ENCODE measurements at regions not wholly inside any gene's neighbourhood (a gene's known extent, or its start where the extent isn't known, plus 50 kb on each side); places are given as distances from the start of the nearest gene placed in this dataset.
A peak's percentile ranks its signal among the peaks of the same experiment; 100 is the strongest.

GRCh38 chr2:129004485-129004884, 685.8 kb upstream of the HS6ST1 start:
- Histone ChIP-seq H3K4me1 (no peaks in the 10 kb centered on the region), H3K27me3 (no peaks in the 10 kb centered on the region), H3K36me3 (replicated peaks in 1 of 2; ENCODE audit: insufficient read depth in 1 of 2, low read depth in 2 of 2) (no peaks in the 10 kb centered on the region), H3K27ac (no peak overlapping the region), H3K9me3 (no peaks in the 10 kb centered on the region), H3K4me3 (no peak overlapping the region)
- TF ChIP-seq CTCF (IDR thresholded peaks at IDR 0.05): no peak
- no peak for TF ChIP-seq POLR2A (IDR thresholded peaks at IDR 0.05)
- WGBS, 2 donors: 77 to 86% methylated on average over 5 of the region's 5 CpGs
- intact Hi-C loops (cut with DNase I): no loop called here
- ATAC-seq (no peak), DNase-seq (no peak)

GRCh38 chr2:129004940-129005490, 686.3 kb upstream of the HS6ST1 start:
- WGBS, 2 donors: 86 to 87% methylated on average over 2 to 4 of the region's 4 CpGs
- H3K4me1 ChIP-seq: no peaks in the 10 kb centered on the region
- ATAC-seq (no peak), DNase-seq (no peak)
- H3K36me3 ChIP-seq (replicated peaks in 1 of 2; ENCODE audit: insufficient read depth in 1 of 2, low read depth in 2 of 2): no peaks in the 10 kb centered on the region
- H3K4me3 ChIP-seq: no peak overlapping the region
- no peaks in the 10 kb centered on the region for H3K27me3 ChIP-seq
- H3K9me3 ChIP-seq: no peaks in the 10 kb centered on the region
- TF ChIP-seq CTCF (IDR thresholded peaks at IDR 0.05): no peak
- TF ChIP-seq POLR2A (IDR thresholded peaks at IDR 0.05): no peak
- no peak overlapping the region for H3K27ac ChIP-seq
- intact Hi-C loops (cut with DNase I): no loop called here

DNA sequence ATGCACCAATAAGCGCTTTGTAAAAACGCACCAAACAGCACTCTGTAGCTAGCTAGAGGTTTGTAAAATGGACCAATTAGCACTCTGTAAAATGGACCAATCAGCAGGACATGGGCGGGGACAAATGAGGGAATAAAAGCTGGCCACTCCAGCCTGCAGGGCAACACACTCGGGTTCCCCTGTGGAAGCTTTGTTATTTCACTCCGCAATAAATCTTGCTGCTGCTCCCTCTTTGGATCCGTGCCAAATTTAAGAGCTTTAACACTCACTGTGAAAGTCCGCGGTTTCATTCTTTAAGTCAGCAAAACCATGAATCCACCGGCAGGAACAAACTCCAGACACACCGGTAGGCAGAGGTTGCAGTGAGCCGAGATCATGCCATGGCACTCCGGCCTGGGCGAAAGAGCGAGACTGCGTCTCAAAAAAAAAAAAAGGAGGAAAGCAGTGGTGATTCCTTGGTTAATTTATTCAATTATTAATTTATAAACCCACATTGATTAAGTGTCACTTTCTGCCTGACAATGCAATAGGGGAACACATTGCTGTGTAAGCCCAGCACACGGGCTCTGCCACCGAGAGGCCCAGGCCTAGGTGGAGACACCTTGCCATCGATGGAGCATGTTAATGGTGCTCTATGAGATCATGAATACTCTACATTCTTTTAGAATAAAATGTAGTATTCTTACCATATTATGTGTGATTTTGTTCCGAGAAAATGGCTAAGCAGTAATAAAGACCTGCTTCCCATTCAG, 687.6 kb upstream of the HS6ST1 start:
- no peak for TF ChIP-seq CTCF (IDR thresholded peaks at IDR 0.05)
- TF ChIP-seq POLR2A (IDR thresholded peaks at IDR 0.05): peak in 1 of 3 donors; percentile 12

DNA sequence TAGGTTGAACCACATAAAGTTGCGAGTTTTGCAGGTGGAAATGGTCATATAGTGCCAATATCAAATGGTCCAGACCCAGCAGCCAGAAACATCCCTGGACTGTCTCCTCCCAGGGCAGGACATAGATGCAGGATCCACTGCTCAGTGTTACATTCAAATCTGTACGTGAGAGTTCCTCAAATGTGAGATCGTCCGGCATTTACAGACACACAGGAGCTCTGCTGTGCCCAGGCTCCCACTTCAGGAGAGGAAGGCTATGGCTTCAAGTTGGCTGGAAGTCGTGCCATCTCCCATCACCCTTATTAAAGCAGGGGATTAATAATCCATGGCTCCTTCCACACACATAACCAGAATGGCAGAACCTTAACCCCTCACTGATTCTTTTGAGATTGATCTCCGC, 688.2 kb upstream of the HS6ST1 start:
- ATAC-seq (peak; percentile 6), DNase-seq (no peak)
- Histone ChIP-seq H3K36me3 (replicated peaks in 1 of 2; ENCODE audit: insufficient read depth in 1 of 2, low read depth in 2 of 2) (no peaks in the 10 kb centered on the region), H3K9me3 (no peaks in the 10 kb centered on the region), H3K27ac (peak overlapping the region in 1 of 4 donors; percentile 14), H3K4me1 (no peaks in the 10 kb centered on the region), H3K27me3 (no peaks in the 10 kb centered on the region), H3K4me3 (no peak overlapping the region)
- no peak for TF ChIP-seq POLR2A (IDR thresholded peaks at IDR 0.05)
- 91 to 94% methylated on average over 6 of the region's 6 CpGs for WGBS, 2 donors
- intact Hi-C loops (cut with DNase I): no loop called here

More for the DNA sequence above, 687.6 kb upstream of the HS6ST1 start:
- H3K36me3 ChIP-seq (replicated peaks in 1 of 2; ENCODE audit: insufficient read depth in 1 of 2, low read depth in 2 of 2): no peaks in the 10 kb centered on the region
- intact Hi-C loops (cut with DNase I): no loop called here
- no peak overlapping the region for H3K4me3 ChIP-seq
- H3K9me3 ChIP-seq: no peaks in the 10 kb centered on the region
- ATAC-seq (peak; percentile 67), DNase-seq (peak in 3 of 4 donors; percentile 19 to 27 (median 23))
- 57 to 64% methylated on average over 19 of the region's 19 CpGs for WGBS, 2 donors
- H3K27ac ChIP-seq: peak overlapping the region in 2 of 4 donors; percentile 14 to 59
- H3K4me1 ChIP-seq: no peaks in the 10 kb centered on the region
- no peaks in the 10 kb centered on the region for H3K27me3 ChIP-seq

- TF ChIP-seq POLR2A (IDR thresholded peaks at IDR 0.05): no peak
- intact Hi-C loops (cut with DNase I): no loop called here
- ATAC-seq (no peak), DNase-seq (no peak)
- no peaks in the 10 kb centered on the region for H3K36me3 ChIP-seq (replicated peaks in 1 of 2; ENCODE audit: insufficient read depth in 1 of 2, low read depth in 2 of 2)
- H3K4me3 ChIP-seq: no peak overlapping the region
- H3K27me3 ChIP-seq: no peaks in the 10 kb centered on the region
- WGBS, 2 donors: 90 to 91% methylated on average over 5 of the region's 5 CpGs
- H3K9me3 ChIP-seq: no peaks in the 10 kb centered on the region
- no peak overlapping the region for H3K27ac ChIP-seq
- peaks cover 7% of the 10 kb centered on the region for H3K4me1 ChIP-seq
Measured at GRCh38 chr2:129008055-129008880, 689.6 kb upstream of the HS6ST1 start.
